22Rv1 (cell line): ENCODE measurements at regions not wholly inside any gene's neighbourhood (a gene's known extent, or its start where the extent isn't known, plus 50 kb on each side); places are given as distances from the start of the nearest gene placed in this dataset.

ENCODE experiments used
- CTCF ChIP-seq: fragments of 450-650 bp; IDR thresholded peaks from 2 replicates; pipeline ENCODE4 v1.5.1; 2017; ENCODE audit warnings: mild to moderate bottlenecking
- ZFX ChIP-seq: fragments of 450-650 bp; IDR thresholded peaks from 2 replicates; pipeline ENCODE4 v1.6.1; 2017; ENCODE audit warnings: antibody characterized with exemption, borderline replicate concordance

GRCh38 chr2:223221139-223221835 lies 169.3 kb downstream of the KCNE4 start:
- TF ChIP-seq CTCF (no peak), ZFX (no peak)
